ENCODE measurements at regions not wholly inside any gene's neighbourhood (a gene's known extent, or its start where the extent isn't known, plus 50 kb on each side); places are given as distances from the start of the nearest gene placed in this dataset.
"Not testable (repeated sequence)": the region's sequence is repeated elsewhere in the genome, so short reads cannot be mapped to it uniquely, and the experiment has no call there.

GRCh38 chr3:75840160-75840559 is 54.8 kb upstream of the ZNF717 start:
- DNase-seq (ENCODE audit: low spot score); in situ Hi-C loops (cut with MboI; ENCODE audit: low sequenced_read_pairs, unreplicated experiment): not testable (repeated sequence)

GRCh38 chr3:75850301-75851008 is 65.1 kb upstream of the ZNF717 start:
- DNase-seq (ENCODE audit: low spot score); in situ Hi-C loops (cut with MboI; ENCODE audit: low sequenced_read_pairs, unreplicated experiment): not testable (repeated sequence)

GRCh38 chr3:75863130-75863529 is 77.8 kb upstream of the ZNF717 start:
- no peak for TF ChIP-seq CTCF (IDR thresholded peaks at IDR 0.05; ENCODE audit: borderline replicate concordance, control extremely low read depth, extremely low read depth, insufficient read depth, missing control alignments)
- no peak for DNase-seq (ENCODE audit: low spot score)
- in situ Hi-C loops (cut with MboI; ENCODE audit: low sequenced_read_pairs, unreplicated experiment), result no loop called here

GRCh38 chr3:75863878-75864277 is 78.5 kb upstream of the ZNF717 start:
- in situ Hi-C loops (cut with MboI; ENCODE audit: low sequenced_read_pairs, unreplicated experiment), result no loop called here
- DNase-seq (ENCODE audit: low spot score), result no peak
- no peak for TF ChIP-seq CTCF (IDR thresholded peaks at IDR 0.05; ENCODE audit: borderline replicate concordance, control extremely low read depth, extremely low read depth, insufficient read depth, missing control alignments)

DNA sequence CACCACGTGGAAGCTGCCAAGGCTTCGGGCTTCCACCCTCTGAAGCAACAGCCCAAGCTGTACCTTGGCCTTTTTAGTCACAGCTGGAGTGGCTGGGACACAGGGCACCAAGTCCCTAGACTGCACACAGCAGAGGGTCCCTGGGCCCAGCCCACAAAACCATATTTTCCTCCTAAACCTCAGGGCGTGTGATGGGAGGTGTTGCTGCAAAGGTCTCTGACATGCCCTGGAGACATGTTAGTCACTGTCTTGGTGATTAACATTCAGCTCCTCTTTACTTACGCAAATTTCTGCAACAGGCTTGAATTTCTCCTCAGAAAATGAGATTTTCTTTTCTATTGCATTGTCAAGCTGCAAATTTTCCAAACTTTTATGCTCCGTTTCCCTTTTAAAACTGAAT is 98.4 kb upstream of the ZNF717 start:
- in situ Hi-C loops (cut with MboI; ENCODE audit: low sequenced_read_pairs, unreplicated experiment), result not testable (repeated sequence)

DNA sequence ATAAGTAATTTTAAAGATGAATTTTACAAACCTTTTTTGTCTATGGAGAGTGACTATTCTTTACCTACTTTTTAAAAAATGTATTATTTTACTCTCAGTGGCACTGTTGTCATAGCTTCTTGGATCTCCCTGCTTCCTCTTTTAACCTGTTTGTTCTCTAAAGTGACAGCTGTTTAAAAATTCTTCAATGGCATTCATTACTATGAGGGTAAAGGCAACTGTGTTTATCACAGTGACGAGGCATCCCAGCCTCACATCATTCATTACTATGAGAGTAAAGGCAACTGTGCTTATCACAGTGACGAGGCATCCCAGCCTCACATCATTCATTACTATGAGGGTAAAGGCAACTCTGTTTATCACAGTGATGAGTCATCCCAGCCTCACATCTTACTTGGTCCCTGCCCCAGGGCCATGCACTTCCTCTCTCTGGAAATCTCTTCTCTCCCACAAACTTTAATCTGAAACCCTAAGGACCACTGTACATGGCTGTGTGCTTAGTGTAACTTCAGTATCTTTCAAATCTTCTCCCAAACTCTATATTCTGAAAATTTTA is 101.7 kb upstream of the ZNF717 start:
- no peak for TF ChIP-seq CTCF (IDR thresholded peaks at IDR 0.05; ENCODE audit: borderline replicate concordance, control extremely low read depth, extremely low read depth, insufficient read depth, missing control alignments)
- in situ Hi-C loops (cut with MboI; ENCODE audit: low sequenced_read_pairs, unreplicated experiment), result no loop called here
- DNase-seq (ENCODE audit: low spot score), result no peak

More for the DNA sequence above, 98.4 kb upstream of the ZNF717 start:
- not testable (repeated sequence) for DNase-seq (ENCODE audit: low spot score)

DNA sequence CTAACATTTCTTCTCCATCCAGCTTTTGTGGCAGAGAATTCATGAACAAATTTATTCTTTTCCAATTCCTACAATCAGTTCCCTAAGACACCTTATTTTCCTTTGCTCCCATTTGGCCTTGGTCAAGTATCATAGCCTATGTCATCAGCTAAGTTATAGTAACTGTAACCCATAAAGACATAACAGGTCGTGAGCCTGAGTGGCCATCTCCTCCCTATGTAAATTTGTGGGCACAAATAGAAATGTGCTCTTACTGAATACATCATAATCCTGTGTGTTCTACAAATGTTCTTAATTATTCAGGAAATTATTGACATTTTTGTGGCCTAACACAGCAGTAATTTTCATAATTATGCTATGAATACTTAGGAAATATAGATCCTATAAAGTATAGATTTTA is 108.9 kb upstream of the ZNF717 start:
- DNase-seq (ENCODE audit: low spot score), result no peak
- TF ChIP-seq CTCF (IDR thresholded peaks at IDR 0.05; ENCODE audit: borderline replicate concordance, control extremely low read depth, extremely low read depth, insufficient read depth, missing control alignments), result no peak
- in situ Hi-C loops (cut with MboI; ENCODE audit: low sequenced_read_pairs, unreplicated experiment), result no loop called here

DNA sequence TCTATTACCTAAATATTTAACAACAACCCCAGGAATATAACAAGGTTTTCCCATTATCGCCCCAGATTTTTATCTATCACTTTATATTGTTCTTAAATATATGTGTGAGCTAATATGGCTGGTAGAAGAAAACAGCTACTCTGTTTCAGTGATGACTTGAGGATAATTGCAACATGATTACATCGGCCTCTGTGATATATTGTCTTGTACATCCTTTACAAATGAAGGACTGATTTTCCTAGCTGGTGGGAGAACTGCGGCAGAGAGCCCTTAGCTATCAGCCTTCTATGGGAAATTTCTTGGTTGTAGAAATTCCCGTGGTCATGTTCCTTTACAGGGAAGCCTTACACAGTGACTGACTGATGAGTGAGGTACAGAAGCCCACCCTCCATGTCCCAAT is 110.9 kb upstream of the ZNF717 start:
- no peak for TF ChIP-seq CTCF (IDR thresholded peaks at IDR 0.05; ENCODE audit: borderline replicate concordance, control extremely low read depth, extremely low read depth, insufficient read depth, missing control alignments)
- in situ Hi-C loops (cut with MboI; ENCODE audit: low sequenced_read_pairs, unreplicated experiment), result no loop called here
- DNase-seq (ENCODE audit: low spot score), result no peak

GRCh38 chr3:75901446-75901845 is 116.1 kb upstream of the ZNF717 start:
- DNase-seq (ENCODE audit: low spot score); in situ Hi-C loops (cut with MboI; ENCODE audit: low sequenced_read_pairs, unreplicated experiment): not testable (repeated sequence)

All from GM13976 (cell line).